ENCODE measurements at regions not wholly inside any gene's neighbourhood (a gene's known extent, or its start where the extent isn't known, plus 50 kb on each side); places are given as distances from the start of the nearest gene placed in this dataset.
A peak's percentile ranks its signal among the peaks of the same experiment; 100 is the strongest.

GRCh38 chr13:40114305-40114896 is 458.9 kb downstream of the COG6 start (continued):
- TF ChIP-seq ZNF462 (CRISPR knock-in tag; IDR thresholded peaks at IDR 0.05) = no peak

GRCh38 chr13:40115426-40115825 is 460.0 kb downstream of the COG6 start:
- DNase-seq (ENCODE audit: low spot score) (no peak), ATAC-seq (no peak; the same call in 2 of the 3 replicates)
- no peak overlapping the region for H3K4me3 Mint-ChIP-seq
- peaks cover 3% of the 10 kb centered on the region; the same call in 1 of the 3 replicates for H3K9me3 Mint-ChIP-seq
- Histone ChIP-seq H3K4me2 (no peak overlapping the region), H3F3A (replicated peaks; ENCODE audit: low read depth) (no peaks in the 10 kb centered on the region), H3K4me1 (ENCODE audit: insufficient read depth) (no peaks in the 10 kb centered on the region), H4K20me1 (replicated peaks; ENCODE audit: insufficient read depth) (no peaks in the 10 kb centered on the region), H3K27me3 (ENCODE audit: insufficient read depth) (no peaks in the 10 kb centered on the region), H3K36me3 (ENCODE audit: insufficient read depth) (no peaks in the 10 kb centered on the region), H3K79me2 (replicated peaks; ENCODE audit: insufficient read depth) (no peaks in the 10 kb centered on the region), H3K9me2 (ENCODE audit: insufficient read depth) (no peaks in the 10 kb centered on the region), H3K4me3 (no peak overlapping the region), H2AFZ (no peak overlapping the region), H3K27ac (ENCODE audit: low read depth) (no peak overlapping the region)
- no peaks in the 10 kb centered on the region for H3K36me3 Mint-ChIP-seq (ENCODE audit: low read depth)
- H3K4me1 Mint-ChIP-seq = peaks cover 7% of the 10 kb centered on the region; the same call in 2 of the 3 replicates
- 0 out of 2 replicates have a peak overlapping the region, but pooled peaks have one; percentile 5 for H3K27ac Mint-ChIP-seq
- TF ChIP-seq POLR2AphosphoS5 (IDR thresholded peaks at IDR 0.05; ENCODE audit: low read depth) (no peak), CREB1 (CRISPR knock-in tag; IDR thresholded peaks at IDR 0.05; ENCODE audit: low read depth) (no peak)
- H3K27me3 Mint-ChIP-seq (ENCODE audit: insufficient read depth, low read depth, poor library complexity) = peaks cover 4% of the 10 kb centered on the region

DNA sequence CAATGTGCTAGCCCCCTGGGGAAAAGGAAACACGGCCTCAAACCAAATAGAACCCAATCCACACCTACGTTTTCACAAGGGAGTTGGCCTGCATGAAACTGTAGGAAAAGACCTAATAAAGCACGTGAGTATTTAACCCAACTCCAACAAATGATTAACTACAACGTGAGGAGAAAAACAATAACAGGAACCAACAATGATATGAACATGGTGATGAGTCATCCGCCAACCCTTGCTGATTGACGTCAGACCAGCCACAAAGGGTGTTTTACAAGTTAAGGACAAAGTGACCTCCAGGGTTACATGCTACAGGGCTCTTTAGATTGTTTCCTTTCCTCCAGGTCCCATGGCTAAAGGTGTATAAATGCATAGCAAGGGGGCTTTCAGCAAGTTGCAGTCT is 460.5 kb downstream of the COG6 start:
- no peak overlapping the region for H3K4me3 ChIP-seq
- no peak overlapping the region for H3K4me2 ChIP-seq
- no peaks in the 10 kb centered on the region for H4K20me1 ChIP-seq (replicated peaks; ENCODE audit: insufficient read depth)
- H3K27ac Mint-ChIP-seq = 0 out of 2 replicates have a peak overlapping the region, but pooled peaks have one; percentile 5
- no peaks in the 10 kb centered on the region for H3K9me2 ChIP-seq (ENCODE audit: insufficient read depth)
- 0 out of 2 replicates have a peak overlapping the region, but pooled peaks have one; percentile 8 for H2AFZ ChIP-seq
- peaks cover 4% of the 10 kb centered on the region for H3K27me3 Mint-ChIP-seq (ENCODE audit: insufficient read depth, low read depth, poor library complexity)
- H3K79me2 ChIP-seq (replicated peaks; ENCODE audit: insufficient read depth) = no peaks in the 10 kb centered on the region
- H3K36me3 Mint-ChIP-seq (ENCODE audit: low read depth) = no peaks in the 10 kb centered on the region
- peaks cover 3% of the 10 kb centered on the region; the same call in 1 of the 3 replicates for H3K9me3 Mint-ChIP-seq
- no peaks in the 10 kb centered on the region for H3K27me3 ChIP-seq (ENCODE audit: insufficient read depth)
- no peaks in the 10 kb centered on the region for H3F3A ChIP-seq (replicated peaks; ENCODE audit: low read depth)
- no peaks in the 10 kb centered on the region for H3K4me1 ChIP-seq (ENCODE audit: insufficient read depth)
- no peak overlapping the region for H3K27ac ChIP-seq (ENCODE audit: low read depth)
- peak; percentile 5 for DNase-seq (ENCODE audit: low spot score)
- peaks cover 7% of the 10 kb centered on the region; the same call in 2 of the 3 replicates for H3K4me1 Mint-ChIP-seq
- ATAC-seq = no peak
- H3K4me3 Mint-ChIP-seq = no peak overlapping the region
- H3K36me3 ChIP-seq (ENCODE audit: insufficient read depth) = no peaks in the 10 kb centered on the region
- TF ChIP-seq CTCF (conservative IDR thresholded peaks at IDR 0.05; ENCODE audit: low read depth in 2 of 2) (no peak), STAT1 (IDR thresholded peaks at IDR 0.05; ENCODE audit: unreplicated experiment) (no peak), EZH2phosphoT487 (IDR thresholded peaks at IDR 0.05; ENCODE audit: unreplicated experiment) (no peak), EZH2 (IDR thresholded peaks at IDR 0.05; ENCODE audit: low read depth, unreplicated experiment) (no peak), JUNB (IDR thresholded peaks at IDR 0.05; ENCODE audit: unreplicated experiment) (no peak), ZNF114 (CRISPR knock-in tag; IDR thresholded peaks at IDR 0.05) (no peak), CREB1 (CRISPR knock-in tag; IDR thresholded peaks at IDR 0.05; ENCODE audit: low read depth) (no peak)

Measured in GM23338 (cell line).